Gastrocnemius medialis (tissue), 4 donors: ENCODE measurements at regions not wholly inside any gene's neighbourhood (a gene's known extent, or its start where the extent isn't known, plus 50 kb on each side); places are given as distances from the start of the nearest gene placed in this dataset.

Source experiments
- CTCF ChIP-seq, 5 experiments: fragments of 450-650 bp in 3 of 5; fragments of 200-600 bp in 2 of 5; sonication (generic) in 2 of 5; IDR thresholded peaks in 4 of 5; conservative IDR thresholded peaks in 1 of 5; 1 replicate in 4 of 5; 2 replicates in 1 of 5; pipeline ENCODE4 v1.5.1; 2016 to 2019; ENCODE audit warnings: antibody characterized with exemption in 5 of 5, mild to moderate bottlenecking in 3 of 5, moderate library complexity in 3 of 5
- POLR2A ChIP-seq, 2 donors: fragments of 450-650 bp; IDR thresholded peaks; one replicate each; pipeline ENCODE4 v1.6.1; 2017; ENCODE audit warnings: antibody characterized with exemption in 2 of 2, mild to moderate bottlenecking in 2 of 2, moderate library complexity in 2 of 2

DNA sequence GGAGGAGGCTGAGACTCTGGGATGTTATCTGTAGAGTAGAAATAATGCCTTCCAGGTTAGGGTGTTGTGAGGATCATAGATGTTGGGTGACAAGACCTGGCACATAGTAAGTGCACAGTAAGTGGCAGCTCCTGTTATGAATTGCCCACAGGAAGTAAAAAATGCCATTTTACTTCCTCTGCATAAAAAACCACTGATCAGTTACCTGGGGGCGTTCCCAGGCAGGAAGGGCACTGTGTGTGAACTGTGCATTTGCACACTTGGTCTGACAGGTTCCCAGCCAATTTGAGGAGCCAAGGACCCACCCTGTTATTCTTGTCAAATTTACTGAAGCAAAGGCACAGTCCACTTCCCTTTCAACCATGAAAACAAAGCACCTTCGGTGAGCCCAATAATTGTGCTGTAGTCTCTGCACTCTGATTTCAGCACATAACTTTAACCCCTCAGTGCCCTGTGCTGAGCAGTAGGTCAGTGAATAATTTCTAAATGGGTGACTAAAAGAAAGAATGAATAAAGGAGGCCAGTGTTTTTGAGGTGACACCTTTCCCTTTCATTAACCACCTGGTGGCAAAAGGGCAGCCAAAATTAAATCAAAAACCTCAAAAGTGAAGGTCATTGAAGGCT lies 85.8 kb upstream of the ARHGEF3 start:
- TF ChIP-seq CTCF (IDR thresholded peaks at IDR 0.05 in 4 of 5, conservative IDR thresholded peaks at IDR 0.05 in 1 of 5) (no peak), POLR2A (IDR thresholded peaks at IDR 0.05) (no peak)
